HG03575 (cell line): ENCODE measurements at regions not wholly inside any gene's neighbourhood (a gene's known extent, or its start where the extent isn't known, plus 50 kb on each side); places are given as distances from the start of the nearest gene placed in this dataset.
A peak's percentile ranks its signal among the peaks of the same experiment; 100 is the strongest.
"Not testable (repeated sequence)": the region's sequence is repeated elsewhere in the genome, so short reads cannot be mapped to it uniquely, and the experiment has no call there.

Experiments used
- ATAC-seq: cut with Tn5 transposase; IDR thresholded peaks from one replicate; pipeline ENCODE4 v1.9.1; 2021; ENCODE audit not compliant: unreplicated experiment, insufficient number of reproducible peaks, low FRiP score; ENCODE audit errors: extremely low read depth

- ATAC-seq: no peak
These were observed 292.1 kb downstream of the QKI start for GRCh38 chr6:163706500-163707087.

- peak; percentile 41 for ATAC-seq
These were observed 291.4 kb downstream of the QKI start for GRCh38 chr6:163705923-163706322.

DNA sequence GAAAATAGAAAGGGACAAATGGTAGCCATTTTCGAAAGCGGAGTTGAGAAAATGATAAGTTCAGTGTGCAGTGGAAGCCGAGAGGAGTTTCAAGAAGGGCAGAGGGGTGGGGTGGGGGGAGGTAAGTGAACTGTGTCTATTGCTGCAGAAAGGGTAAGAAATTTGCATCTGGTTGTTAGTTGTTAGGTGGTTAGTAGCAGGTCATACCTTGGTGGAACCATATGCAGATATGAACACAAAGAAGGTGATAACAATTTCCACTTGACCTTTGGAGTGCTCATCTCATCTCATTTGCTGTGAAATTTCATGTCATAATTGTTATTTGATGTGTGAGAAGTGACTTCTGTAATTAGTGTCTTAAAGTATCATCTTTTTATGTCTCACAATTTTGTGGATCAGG, 288.2 kb downstream of the QKI start:
- ATAC-seq: no peak

DNA sequence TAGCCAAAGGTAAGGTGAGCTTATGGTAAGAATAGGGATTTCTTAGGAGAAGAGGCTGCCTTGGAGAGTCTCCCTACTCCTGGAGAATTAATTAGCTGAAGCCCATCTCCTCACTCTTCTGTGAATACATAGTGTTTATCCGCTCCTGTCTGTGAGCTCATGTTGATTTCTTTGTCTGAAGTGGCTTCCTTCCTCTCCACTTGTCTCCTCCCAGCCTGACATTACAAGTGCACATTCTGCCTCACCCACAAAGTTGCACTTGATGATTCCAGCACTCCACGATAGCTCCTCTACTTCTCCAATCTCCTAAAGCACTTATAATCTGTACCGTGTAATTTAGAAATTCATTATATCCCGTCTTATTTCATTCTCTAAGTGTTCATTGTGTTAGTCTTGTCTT, 287.2 kb downstream of the QKI start:
- no peak for ATAC-seq

GRCh38 chr6:163698086-163698485, 283.6 kb downstream of the QKI start:
- ATAC-seq: no peak

DNA sequence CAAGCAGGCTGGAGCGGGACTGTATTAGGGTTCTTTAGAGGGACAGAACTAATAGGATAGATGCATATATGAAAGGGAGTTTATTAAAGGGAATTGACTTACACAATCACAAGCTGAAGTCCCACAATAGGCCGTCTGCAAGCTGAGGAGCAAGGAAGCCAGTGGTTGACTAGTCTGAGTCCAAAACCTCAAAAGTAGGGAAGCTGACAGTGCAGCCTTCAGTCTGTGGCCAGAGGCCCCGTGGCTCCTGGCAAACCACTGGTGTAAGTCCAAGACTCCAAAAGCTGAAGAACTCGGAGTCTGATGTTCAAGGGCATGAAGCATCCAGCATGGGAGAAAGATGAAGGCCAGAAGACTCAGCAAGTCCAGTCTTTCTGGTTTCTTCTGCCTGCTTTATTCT, 281.8 kb downstream of the QKI start:
- not testable (repeated sequence) for ATAC-seq

- ATAC-seq: no peak
These were observed 280.9 kb downstream of the QKI start for GRCh38 chr6:163695414-163695864.

GRCh38 chr6:163694988-163695398, 280.5 kb downstream of the QKI start:
- ATAC-seq: no peak

- no peak for ATAC-seq
These were observed 279.6 kb downstream of the QKI start for GRCh38 chr6:163694072-163694471.

GRCh38 chr6:163691049-163691448, 276.5 kb downstream of the QKI start:
- no peak for ATAC-seq

DNA sequence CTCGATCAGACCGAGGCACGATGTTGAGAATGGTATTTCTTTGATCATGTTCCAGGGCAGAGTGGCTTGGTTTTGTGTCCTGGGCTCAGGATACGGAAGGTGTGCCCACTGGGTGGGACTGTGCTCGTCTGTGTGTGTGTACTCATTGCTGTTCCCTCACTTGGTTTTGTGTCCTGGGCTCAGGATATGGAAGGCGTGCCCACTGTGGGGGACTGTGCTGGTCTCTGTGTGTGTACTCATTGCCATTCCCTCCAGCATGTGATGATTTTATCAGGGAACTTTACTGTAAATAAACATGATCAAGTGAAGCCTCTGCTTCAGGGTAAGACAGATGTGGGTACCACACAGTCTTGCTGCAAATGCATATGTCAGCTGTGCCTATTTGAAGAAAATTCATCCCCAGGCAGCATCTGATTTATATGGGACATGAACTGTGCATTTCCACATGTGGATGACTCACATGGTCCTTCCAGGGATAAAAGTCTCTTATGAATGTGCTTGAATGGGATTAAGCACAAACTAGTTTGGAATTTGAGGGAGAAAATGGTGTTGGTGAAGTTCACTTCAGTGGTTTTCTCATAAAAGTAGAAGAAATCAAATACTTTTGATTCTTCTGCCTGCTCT, 274.3 kb downstream of the QKI start:
- ATAC-seq: no peak

DNA sequence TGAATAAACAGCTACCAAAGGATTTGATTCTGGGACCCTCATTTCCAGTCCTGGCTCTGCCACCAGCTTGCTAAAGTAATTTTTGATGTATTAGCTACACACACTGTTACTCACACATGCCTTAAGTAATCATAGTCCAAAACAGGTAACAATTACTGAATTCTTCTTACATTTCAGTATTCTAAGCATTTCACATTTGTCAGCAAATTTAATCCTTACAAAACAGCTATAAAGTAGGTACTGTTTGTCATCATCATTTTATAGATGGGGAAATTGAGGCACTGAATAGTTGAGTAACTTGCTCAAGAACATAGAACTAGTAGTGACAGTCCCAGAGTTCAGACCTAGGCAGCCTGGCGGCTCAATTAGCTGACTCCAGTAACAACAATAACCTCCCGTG, 272.6 kb downstream of the QKI start:
- ATAC-seq: no peak

- ATAC-seq: no peak
These were observed 271.8 kb downstream of the QKI start for GRCh38 chr6:163686301-163686700.

- no peak for ATAC-seq
These were observed 268.6 kb downstream of the QKI start for GRCh38 chr6:163683105-163683622.

DNA sequence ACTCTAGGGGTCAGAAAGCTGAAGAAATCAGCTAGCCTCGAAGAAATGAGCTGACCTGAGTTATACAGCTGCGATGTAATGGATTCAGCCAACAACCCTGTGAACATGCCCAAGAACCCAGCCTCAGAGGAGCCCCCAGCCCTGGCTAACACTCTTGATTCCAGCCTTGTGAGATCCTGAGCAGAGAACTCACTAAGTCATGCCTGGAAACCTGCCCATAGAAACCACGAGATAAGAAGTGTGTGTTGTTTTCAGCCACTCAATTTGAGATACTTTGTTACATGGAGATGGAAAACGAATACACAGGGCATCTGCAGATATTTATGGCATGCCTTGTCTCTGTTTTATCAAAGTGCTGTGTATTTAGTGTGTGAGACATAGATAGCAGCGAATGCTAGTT, 265.2 kb downstream of the QKI start:
- ATAC-seq: no peak

GRCh38 chr6:163679012-163679660, 264.6 kb downstream of the QKI start:
- no peak for ATAC-seq

DNA sequence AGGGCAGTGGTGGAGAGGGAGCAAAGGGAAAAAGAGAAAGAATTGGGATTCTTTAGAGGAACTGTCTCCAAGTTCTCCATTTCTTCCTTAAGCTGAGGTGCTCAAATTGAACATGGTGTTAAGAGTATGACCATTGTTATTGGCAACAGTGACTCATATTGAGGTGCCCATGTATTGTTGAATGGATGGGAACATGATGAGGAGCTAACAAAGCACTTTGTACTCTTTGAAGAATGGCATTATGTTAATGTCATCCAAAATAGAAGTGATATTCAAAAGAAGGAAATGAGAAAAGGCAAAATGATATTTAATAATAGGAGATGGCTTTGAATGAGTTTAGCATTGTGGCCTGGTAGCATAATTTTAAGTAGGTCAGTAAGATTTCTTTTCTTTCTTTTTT, 261.1 kb downstream of the QKI start:
- no peak for ATAC-seq

GRCh38 chr6:163672710-163673109, 258.2 kb downstream of the QKI start:
- ATAC-seq: no peak

DNA sequence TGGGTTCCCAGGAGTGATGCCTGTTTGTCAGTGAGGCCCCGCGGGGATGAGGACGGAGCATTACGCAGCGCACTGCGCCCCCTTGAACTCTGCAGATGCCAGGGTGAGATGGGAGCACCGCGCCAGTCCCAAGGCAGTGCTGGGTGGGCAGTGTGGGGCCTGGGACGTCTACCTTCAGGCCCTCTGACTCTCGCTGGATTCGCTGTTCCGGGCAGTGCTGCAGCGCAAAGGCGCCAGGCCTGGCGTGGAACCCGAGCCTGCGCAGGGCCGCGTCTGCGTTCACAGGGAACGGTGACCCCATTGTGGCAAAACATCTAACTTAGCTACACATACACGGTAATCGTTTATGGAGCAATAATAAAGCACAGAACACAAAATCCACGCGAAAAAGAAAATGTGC, 257.3 kb downstream of the QKI start:
- ATAC-seq: no peak

DNA sequence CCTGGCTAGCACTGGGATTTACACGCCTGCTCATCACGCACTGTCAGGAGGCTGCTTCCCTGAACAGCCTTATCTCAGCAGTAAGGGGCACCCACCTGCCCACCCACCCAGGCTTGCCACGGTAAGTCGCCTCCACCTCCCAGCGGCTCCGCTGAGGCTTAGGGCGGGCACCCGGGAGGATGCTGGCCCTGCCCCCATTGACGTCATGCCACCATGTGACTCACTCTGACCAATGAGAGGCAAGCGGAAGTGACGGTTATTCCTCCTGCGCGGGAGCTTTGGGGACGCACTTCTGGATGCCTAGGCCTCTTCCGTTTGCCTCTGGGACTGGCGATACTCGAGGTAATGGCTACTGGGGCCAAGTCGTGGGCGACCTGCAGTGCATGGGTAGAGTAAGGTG, 256.8 kb downstream of the QKI start:
- ATAC-seq: no peak
